ENCODE measurements at regions not wholly inside any gene's neighbourhood (a gene's known extent, or its start where the extent isn't known, plus 50 kb on each side); places are given as distances from the start of the nearest gene placed in this dataset.

DNA sequence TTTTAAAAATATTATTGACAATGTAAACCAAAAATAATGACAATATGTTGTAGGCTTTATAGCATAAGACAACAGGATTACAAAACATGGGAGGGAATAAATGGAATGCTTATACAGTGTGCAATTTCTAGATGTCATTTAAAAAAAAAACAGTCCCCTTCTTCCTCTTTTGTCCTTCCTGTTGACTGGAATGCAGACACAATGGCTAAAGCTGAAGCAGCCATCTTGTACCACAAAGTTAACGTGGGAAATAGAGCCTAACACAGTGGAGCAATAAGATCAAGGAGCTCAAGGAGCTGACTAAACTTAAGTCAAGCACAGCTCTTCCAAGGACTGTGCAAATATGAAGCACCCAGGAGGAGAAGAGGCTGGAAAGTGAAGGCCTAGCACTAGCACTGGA lies 208.1 kb downstream of the ARHGAP12 start:
- no peak overlapping the region for H3K27ac Mint-ChIP-seq
- H3K27me3 Mint-ChIP-seq (ENCODE audit: insufficient read depth): peaks cover 9% of the 10 kb centered on the region
- H3K4me3 Mint-ChIP-seq: no peak overlapping the region
- TF ChIP-seq, protein P1, sequence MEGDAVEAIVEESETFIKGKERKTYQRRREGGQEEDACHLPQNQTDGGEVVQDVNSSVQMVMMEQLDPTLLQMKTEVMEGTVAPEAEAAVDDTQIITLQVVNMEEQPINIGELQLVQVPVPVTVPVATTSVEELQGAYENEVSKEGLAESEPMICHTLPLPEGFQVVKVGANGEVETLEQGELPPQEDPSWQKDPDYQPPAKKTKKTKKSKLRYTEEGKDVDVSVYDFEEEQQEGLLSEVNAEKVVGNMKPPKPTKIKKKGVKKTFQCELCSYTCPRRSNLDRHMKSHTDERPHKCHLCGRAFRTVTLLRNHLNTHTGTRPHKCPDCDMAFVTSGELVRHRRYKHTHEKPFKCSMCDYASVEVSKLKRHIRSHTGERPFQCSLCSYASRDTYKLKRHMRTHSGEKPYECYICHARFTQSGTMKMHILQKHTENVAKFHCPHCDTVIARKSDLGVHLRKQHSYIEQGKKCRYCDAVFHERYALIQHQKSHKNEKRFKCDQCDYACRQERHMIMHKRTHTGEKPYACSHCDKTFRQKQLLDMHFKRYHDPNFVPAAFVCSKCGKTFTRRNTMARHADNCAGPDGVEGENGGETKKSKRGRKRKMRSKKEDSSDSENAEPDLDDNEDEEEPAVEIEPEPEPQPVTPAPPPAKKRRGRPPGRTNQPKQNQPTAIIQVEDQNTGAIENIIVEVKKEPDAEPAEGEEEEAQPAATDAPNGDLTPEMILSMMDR (IDR thresholded peaks at IDR 0.05): no peak
- peaks cover 12% of the 10 kb centered on the region for H3K4me1 Mint-ChIP-seq (ENCODE audit: low read depth)
- no peaks in the 10 kb centered on the region; the same call in 1 of the 2 replicates for H3K36me3 Mint-ChIP-seq (ENCODE audit: low read depth)
- DNase-seq: no peak
- no peaks in the 10 kb centered on the region for H3K9me3 Mint-ChIP-seq

DNA sequence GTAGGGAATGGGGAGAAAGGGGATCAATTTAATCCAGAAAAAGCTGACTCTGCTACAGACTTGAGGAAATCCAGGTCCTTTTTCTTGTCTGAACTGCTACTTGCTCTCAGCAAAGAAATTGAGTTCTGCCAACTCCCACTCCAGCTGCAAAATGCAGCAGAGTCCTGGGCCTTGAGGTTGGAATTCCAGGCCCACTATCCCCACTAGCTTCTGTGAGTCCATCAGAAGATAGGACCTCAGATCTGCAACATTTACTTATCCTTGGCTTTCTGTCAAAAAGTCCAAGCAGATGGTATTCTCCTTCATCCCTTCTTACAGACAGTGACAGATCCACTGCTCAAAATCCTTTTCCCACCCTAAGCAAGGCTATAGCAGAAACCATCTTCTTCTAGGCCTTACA lies 219.2 kb downstream of the ARHGAP12 start:
- no peak for DNase-seq
- Mint-ChIP-seq H3K4me1 (ENCODE audit: low read depth) (peaks cover 26% of the 10 kb centered on the region), H3K27ac (no peak overlapping the region), H3K9me3 (peaks cover 36% of the 10 kb centered on the region), H3K27me3 (ENCODE audit: insufficient read depth) (0 out of 2 replicates have a peak, but pooled peaks cover 1% of the 10 kb centered on the region), H3K36me3 (ENCODE audit: low read depth) (peaks cover 28% of the 10 kb centered on the region), H3K4me3 (no peak overlapping the region)
- TF ChIP-seq, protein P1 (IDR thresholded peaks at IDR 0.05): no peak

- H3K27ac Mint-ChIP-seq: no peak overlapping the region
- peaks cover 26% of the 10 kb centered on the region for H3K4me1 Mint-ChIP-seq (ENCODE audit: low read depth)
- DNase-seq: no peak
- TF ChIP-seq, protein P1 (IDR thresholded peaks at IDR 0.05): peak; percentile 40
- no peak overlapping the region for H3K4me3 Mint-ChIP-seq
- H3K9me3 Mint-ChIP-seq: peaks cover 38% of the 10 kb centered on the region
- H3K36me3 Mint-ChIP-seq (ENCODE audit: low read depth): peaks cover 28% of the 10 kb centered on the region
- H3K27me3 Mint-ChIP-seq (ENCODE audit: insufficient read depth): 0 out of 2 replicates have a peak, but pooled peaks cover 1% of the 10 kb centered on the region
Observed at GRCh38 chr10:31709028-31709427, 219.6 kb downstream of the ARHGAP12 start.

GRCh38 chr10:31708474-31708873 lies 220.2 kb downstream of the ARHGAP12 start:
- DNase-seq: no peak
- 0 out of 2 replicates have a peak, but pooled peaks cover 1% of the 10 kb centered on the region for H3K27me3 Mint-ChIP-seq (ENCODE audit: insufficient read depth)
- H3K4me1 Mint-ChIP-seq (ENCODE audit: low read depth): peaks cover 26% of the 10 kb centered on the region
- H3K4me3 Mint-ChIP-seq: no peak overlapping the region
- TF ChIP-seq, protein P1 (IDR thresholded peaks at IDR 0.05): no peak
- H3K9me3 Mint-ChIP-seq: peaks cover 44% of the 10 kb centered on the region
- H3K36me3 Mint-ChIP-seq (ENCODE audit: low read depth): peaks cover 33% of the 10 kb centered on the region
- peak overlapping the region; percentile 93 for H3K27ac Mint-ChIP-seq

DNA sequence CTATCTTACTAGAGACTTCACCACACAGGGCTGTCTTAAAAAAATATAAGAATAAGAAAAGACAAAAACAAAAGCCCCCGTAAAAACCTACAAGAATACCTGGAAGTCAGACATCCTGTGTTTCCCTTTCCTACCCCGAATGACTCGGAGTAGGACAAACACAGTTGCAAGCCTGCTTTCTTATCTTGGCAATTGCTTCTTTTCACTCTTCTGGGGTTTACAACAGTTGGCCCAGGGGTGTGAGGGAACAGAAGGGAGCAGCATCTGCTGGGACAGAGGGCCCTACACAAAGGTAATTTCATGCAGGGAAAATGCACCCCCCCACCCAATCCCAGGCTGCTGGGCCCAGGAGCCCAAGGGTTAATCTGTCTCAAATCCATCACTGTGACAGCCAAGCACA lies 220.6 kb downstream of the ARHGAP12 start:
- 0 out of 2 replicates have a peak, but pooled peaks cover 1% of the 10 kb centered on the region for H3K27me3 Mint-ChIP-seq (ENCODE audit: insufficient read depth)
- peaks cover 46% of the 10 kb centered on the region for H3K9me3 Mint-ChIP-seq
- peaks cover 36% of the 10 kb centered on the region for H3K36me3 Mint-ChIP-seq (ENCODE audit: low read depth)
- TF ChIP-seq, protein P1 (IDR thresholded peaks at IDR 0.05): no peak
- no peak for DNase-seq
- H3K4me1 Mint-ChIP-seq (ENCODE audit: low read depth): peaks cover 26% of the 10 kb centered on the region
- H3K4me3 Mint-ChIP-seq: peak overlapping the region; percentile 75
- H3K27ac Mint-ChIP-seq: peak overlapping the region; percentile 93
